Sigmoid colon (tissue), 6 donors: ENCODE measurements at regions not wholly inside any gene's neighbourhood (a gene's known extent, or its start where the extent isn't known, plus 50 kb on each side); places are given as distances from the start of the nearest gene placed in this dataset.
A peak's percentile ranks its signal among the peaks of the same experiment; 100 is the strongest.
"Not testable (repeated sequence)": the region's sequence is repeated elsewhere in the genome, so short reads cannot be mapped to it uniquely, and the experiment has no call there.

Experiments used
- DNase-seq: peaks from one replicate; pipeline ENCODE4 v3.0.0-alpha.2; 2019
- H3K27ac ChIP-seq, 4 donors: fragments of 200-600 bp; sonication (generic); one replicate each; pipeline ENCODE4 v1.5.1; 2016 to 2019; ENCODE audit warnings: mild to moderate bottlenecking in 1 of 4
- H3K27me3 ChIP-seq, 3 donors: fragments of 200-600 bp; sonication (generic); one replicate each; pipeline ENCODE4 v1.5.1; 2019; ENCODE audit warnings: mild to moderate bottlenecking in 1 of 3
- H3K36me3 ChIP-seq, 4 donors: fragments of 200-600 bp; sonication (generic); one replicate each; pipeline ENCODE4 v1.5.1; 2016 to 2019
- H3K4me1 ChIP-seq, 4 donors: fragments of 200-600 bp; sonication (generic); one replicate each; pipeline ENCODE4 v1.5.1; 2017 to 2019
- H3K4me3 ChIP-seq, 4 donors: fragments of 200-600 bp; sonication (generic); one replicate each; pipeline ENCODE4 v1.5.1; 2017 to 2019; ENCODE audit warnings: mild to moderate bottlenecking in 2 of 4, moderate library complexity in 1 of 4
- H3K9me3 ChIP-seq, 4 donors: fragments of 200-600 bp in 3 of 4; sonication (generic) in 3 of 4; one replicate each; pipeline versions ENCODE4 v1.5.1 to v1.6.1; 2013 to 2019
- EP300 ChIP-seq, 4 donors: sonication (generic); formaldehyde crosslinking; IDR thresholded peaks; one replicate each; pipeline ENCODE4 v1.6.1; 2017; ENCODE audit warnings: antibody characterized with exemption in 4 of 4
- POLR2A ChIP-seq, 2 donors: fragments of 450-650 bp; IDR thresholded peaks; one replicate each; pipeline ENCODE4 v1.6.1; 2016; ENCODE audit warnings: antibody characterized with exemption in 2 of 2, mild to moderate bottlenecking in 2 of 2, moderate library complexity in 2 of 2
- POLR2AphosphoS5 ChIP-seq, 4 donors: sonication (generic); formaldehyde crosslinking; IDR thresholded peaks; one replicate each; pipeline ENCODE4 v1.6.1; 2017; ENCODE audit warnings: antibody characterized with exemption in 4 of 4
- WGBS, 2 donors: extraction: QIAGEN DNeasy Blood & Tissue Kit; methylation state at CpG; one replicate each; pipeline ENCODE4 v1.1.7; 2013; 5-methylcytosine and 5-hydroxymethylcytosine counted together
- intact Hi-C: fragments of 100-400 bp; cut with DNase I; formaldehyde crosslinking; loops from one replicate; pipeline ENCODE4 v1.15.1; 2023
- TF ChIP-seq, protein P1 (sequence below), 4 experiments: fragments of 450-650 bp in 3 of 4; fragments of 200-600 bp in 1 of 4; IDR thresholded peaks; one replicate each; pipeline ENCODE4 v1.5.1; 2016 to 2019; ENCODE audit warnings: antibody characterized with exemption in 4 of 4, mild to moderate bottlenecking in 3 of 4, moderate library complexity in 2 of 4
- donor health status: healthy with polysubstance abuse.
- donor health status: healthy.

DNA sequence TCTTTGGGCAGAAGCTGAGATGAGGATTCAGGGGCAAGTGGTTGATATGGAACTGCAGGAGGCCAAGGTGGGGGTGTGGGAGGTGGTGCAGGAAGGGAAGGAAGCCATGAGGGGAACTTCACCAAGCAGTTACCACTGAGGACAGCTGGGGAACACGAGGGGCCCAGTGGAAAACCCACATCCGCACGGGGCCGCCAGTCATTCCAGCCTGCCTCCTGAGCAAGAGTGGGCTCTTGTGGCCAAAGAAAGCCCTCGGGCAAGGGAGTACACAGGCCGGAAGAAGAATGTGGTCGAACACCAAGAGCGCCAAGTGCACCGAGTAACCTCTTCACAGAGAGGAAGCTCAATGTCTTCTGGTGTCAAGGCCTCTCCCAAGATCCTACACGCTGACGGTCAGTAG is 252.2 kb upstream of the FOXN3 start:
- TF ChIP-seq, protein P1, sequence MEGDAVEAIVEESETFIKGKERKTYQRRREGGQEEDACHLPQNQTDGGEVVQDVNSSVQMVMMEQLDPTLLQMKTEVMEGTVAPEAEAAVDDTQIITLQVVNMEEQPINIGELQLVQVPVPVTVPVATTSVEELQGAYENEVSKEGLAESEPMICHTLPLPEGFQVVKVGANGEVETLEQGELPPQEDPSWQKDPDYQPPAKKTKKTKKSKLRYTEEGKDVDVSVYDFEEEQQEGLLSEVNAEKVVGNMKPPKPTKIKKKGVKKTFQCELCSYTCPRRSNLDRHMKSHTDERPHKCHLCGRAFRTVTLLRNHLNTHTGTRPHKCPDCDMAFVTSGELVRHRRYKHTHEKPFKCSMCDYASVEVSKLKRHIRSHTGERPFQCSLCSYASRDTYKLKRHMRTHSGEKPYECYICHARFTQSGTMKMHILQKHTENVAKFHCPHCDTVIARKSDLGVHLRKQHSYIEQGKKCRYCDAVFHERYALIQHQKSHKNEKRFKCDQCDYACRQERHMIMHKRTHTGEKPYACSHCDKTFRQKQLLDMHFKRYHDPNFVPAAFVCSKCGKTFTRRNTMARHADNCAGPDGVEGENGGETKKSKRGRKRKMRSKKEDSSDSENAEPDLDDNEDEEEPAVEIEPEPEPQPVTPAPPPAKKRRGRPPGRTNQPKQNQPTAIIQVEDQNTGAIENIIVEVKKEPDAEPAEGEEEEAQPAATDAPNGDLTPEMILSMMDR (IDR thresholded peaks at IDR 0.05) = no peak
- TF ChIP-seq EP300 (IDR thresholded peaks at IDR 0.05) (no peak), POLR2AphosphoS5 (IDR thresholded peaks at IDR 0.05) (no peak), POLR2A (IDR thresholded peaks at IDR 0.05) (no peak)
- H3K36me3 ChIP-seq = no peaks in the 10 kb centered on the region
- WGBS, 2 donors = 55 to 89% methylated on average over 11 of the region's 11 CpGs
- no peaks in the 10 kb centered on the region for H3K27me3 ChIP-seq
- H3K4me1 ChIP-seq = no peaks in the 10 kb centered on the region
- H3K27ac ChIP-seq = no peak overlapping the region
- H3K9me3 ChIP-seq = no peaks in the 10 kb centered on the region
- intact Hi-C loops = no loop called here
- no peak overlapping the region for H3K4me3 ChIP-seq
- DNase-seq = no peak

DNA sequence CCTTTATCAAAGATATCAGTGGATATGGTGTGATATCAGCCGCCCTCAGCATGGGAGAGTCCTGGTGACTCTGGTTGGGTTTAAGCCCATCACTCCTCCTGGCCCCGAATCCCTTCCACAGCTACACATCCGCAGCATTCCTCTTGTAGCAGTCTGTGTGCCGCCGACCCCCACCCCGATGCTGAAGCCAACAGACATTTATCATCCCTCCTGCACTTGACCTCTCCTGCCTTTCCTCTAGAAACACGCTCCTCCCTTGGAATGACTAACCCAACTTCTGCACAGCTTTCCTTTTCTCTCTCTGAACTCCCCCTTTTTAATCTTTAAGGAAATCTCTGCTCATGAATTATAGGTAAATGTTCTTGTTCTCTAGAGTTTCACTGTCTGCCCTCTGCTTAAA is 250.9 kb upstream of the FOXN3 start:
- Histone ChIP-seq H3K27me3 (no peaks in the 10 kb centered on the region), H3K9me3 (no peaks in the 10 kb centered on the region), H3K4me3 (no peak overlapping the region), H3K27ac (no peak overlapping the region), H3K36me3 (no peaks in the 10 kb centered on the region), H3K4me1 (no peaks in the 10 kb centered on the region)
- TF ChIP-seq, protein P1 (IDR thresholded peaks at IDR 0.05) = no peak
- TF ChIP-seq POLR2AphosphoS5 (IDR thresholded peaks at IDR 0.05) = no peak
- TF ChIP-seq EP300 (IDR thresholded peaks at IDR 0.05) = no peak
- TF ChIP-seq POLR2A (IDR thresholded peaks at IDR 0.05) = no peak
- WGBS, 2 donors = 70 to 85% methylated on average over 7 of the region's 7 CpGs
- intact Hi-C loops = no loop called here
- no peak for DNase-seq

DNA sequence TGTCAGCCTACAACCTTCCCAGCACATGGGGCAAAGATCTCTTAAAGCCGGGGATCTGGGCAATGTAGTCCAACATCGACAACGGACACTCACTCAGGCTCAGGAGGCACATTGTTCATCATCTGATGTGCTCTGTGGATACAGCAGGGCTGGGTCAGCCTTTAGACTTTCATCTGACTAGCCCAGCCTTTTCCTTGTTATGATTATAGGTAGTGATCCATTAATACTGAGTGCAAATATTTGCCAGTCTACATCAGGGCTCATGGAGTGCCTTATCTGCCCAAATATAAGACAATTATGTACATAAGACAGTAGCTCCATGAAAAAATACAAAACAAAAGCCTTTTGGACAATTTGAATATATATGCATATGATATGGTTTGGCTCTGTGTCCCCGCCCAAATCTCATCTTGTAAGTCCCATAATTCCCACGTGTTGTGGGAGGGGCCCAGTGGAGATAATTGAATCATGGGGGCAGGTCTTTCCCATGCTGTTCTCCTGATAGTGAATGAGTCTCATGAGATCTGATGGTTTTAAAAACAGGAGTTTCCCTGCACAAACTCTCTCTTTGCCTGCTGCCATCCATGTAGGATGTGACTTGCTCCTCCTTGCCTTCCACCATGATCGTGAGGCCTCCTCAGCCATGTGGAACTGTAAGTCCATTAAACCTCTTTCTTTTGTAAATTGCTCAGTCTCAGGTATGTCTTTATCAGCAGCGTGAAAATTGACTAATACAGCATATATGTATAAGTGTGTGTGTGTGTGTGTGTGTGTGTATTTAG is 248.5 kb upstream of the FOXN3 start:
- H3K9me3 ChIP-seq, H3K4me3 ChIP-seq, intact Hi-C loops, H3K27me3 ChIP-seq, DNase-seq, H3K4me1 ChIP-seq, H3K27ac ChIP-seq, H3K36me3 ChIP-seq: not testable (repeated sequence)
- WGBS, 2 donors = 54 to 87% methylated on average over 7 of the region's 7 CpGs

DNA sequence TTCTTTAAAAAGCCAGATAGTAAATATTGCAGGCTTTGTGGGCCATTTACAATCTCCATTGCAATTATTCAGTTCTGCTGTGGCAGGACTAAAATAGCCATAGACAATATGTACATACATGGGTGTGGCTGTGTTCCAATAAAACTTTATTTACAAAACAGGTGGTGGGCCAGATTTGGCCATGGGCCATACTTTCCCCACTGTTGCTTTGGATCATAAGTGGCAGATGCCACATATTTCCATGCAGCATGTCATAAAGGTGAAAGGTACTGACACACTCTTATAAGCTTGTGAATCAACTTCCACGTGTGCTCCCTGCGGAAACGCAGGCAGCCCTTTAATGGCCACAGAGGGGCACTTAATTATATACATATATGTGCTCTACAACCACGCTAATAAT is 244.4 kb upstream of the FOXN3 start:
- Histone ChIP-seq H3K4me1 (peaks cover 0 to 17% (median 5%) of the 10 kb centered on the region in 4 donors), H3K36me3 (no peaks in the 10 kb centered on the region), H3K27me3 (no peaks in the 10 kb centered on the region), H3K4me3 (no peak overlapping the region), H3K9me3 (no peaks in the 10 kb centered on the region), H3K27ac (no peak overlapping the region)
- DNase-seq = no peak
- 41 to 77% methylated on average over 4 of the region's 4 CpGs for WGBS, 2 donors
- TF ChIP-seq, protein P1 (IDR thresholded peaks at IDR 0.05) = no peak
- TF ChIP-seq POLR2AphosphoS5 (IDR thresholded peaks at IDR 0.05) = no peak
- no peak for TF ChIP-seq EP300 (IDR thresholded peaks at IDR 0.05)
- TF ChIP-seq POLR2A (IDR thresholded peaks at IDR 0.05) = no peak
- intact Hi-C loops = no loop called here

DNA sequence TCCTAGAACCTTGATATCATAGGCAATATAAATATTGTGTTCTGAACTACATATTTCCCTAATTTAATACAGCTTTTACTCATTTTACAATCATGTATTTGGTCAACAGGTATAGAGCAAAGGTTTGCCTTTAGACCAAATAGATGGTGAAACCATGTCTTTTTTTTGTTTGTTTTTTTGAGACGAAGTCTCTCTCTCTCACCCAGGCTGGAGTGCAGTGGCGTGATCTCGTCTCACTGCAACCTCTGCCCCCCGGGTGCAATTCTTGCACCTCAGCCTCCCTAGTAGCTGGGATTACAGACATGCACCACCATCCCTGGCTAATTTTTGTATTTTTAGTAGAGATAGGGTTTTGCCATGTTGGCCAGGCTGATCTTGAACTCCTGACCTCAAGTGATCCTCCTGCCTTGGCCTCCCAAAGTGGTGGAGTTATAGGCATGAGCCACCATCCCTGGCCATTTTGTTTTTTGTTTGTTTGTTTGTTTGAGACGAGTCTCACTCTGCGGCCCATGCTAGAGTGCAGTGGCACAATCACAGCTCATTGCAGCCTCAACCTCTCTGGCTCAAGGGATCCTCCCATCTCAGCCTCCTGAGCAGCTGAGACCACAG is 243.7 kb upstream of the FOXN3 start:
- H3K27me3 ChIP-seq, DNase-seq, H3K4me3 ChIP-seq, H3K9me3 ChIP-seq, H3K36me3 ChIP-seq, intact Hi-C loops: not testable (repeated sequence)
- peaks cover 0 to 17% (median 5%) of the 10 kb centered on the region in 4 donors for H3K4me1 ChIP-seq
- peak overlapping the region in 2 of 4 donors; percentile 42 to 46 for H3K27ac ChIP-seq
- 85 to 89% methylated on average over 6 of the region's 6 CpGs for WGBS, 2 donors
